ENCODE measurements at regions not wholly inside any gene's neighbourhood (a gene's known extent, or its start where the extent isn't known, plus 50 kb on each side); places are given as distances from the start of the nearest gene placed in this dataset.

DNA sequence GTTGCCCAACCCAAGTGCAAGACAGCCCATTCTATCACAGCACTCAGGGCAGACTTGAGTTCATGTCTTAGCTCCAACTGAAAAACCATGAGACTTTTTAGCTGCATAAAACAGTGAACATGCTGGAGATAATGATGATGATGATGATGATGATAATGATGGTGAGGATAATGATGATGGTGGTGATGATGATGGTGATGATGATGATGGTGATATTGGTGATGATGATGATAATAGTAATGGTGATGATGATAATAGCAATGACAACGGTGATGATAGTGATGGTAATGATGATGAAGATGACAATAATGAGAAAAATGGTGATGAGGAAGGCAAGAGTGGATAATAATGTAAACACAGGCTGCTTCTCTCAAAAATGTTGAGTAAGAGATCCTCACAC, 576.2 kb downstream of the BCL11B start:
- no peak for DNase-seq

DNA sequence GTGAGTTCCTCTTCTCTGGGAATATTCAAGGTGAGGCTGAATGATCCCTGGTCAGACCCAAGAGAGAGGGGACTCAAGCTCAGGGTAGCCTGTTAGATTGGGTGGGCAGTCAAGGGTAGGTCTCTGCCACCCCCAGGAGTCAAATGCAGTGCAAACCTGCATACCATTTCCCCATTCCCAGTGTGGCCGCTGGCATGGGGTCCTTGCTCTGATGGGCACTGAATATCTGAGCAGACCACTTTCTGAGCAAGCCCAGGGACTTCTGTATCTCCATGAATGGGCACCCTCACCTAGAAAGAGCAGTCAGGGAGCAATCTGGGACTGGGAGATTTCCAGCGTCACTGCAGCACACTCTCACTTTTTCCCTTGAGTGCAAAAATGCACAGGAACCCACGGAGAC, 573.7 kb downstream of the BCL11B start:
- DNase-seq = no peak

DNA sequence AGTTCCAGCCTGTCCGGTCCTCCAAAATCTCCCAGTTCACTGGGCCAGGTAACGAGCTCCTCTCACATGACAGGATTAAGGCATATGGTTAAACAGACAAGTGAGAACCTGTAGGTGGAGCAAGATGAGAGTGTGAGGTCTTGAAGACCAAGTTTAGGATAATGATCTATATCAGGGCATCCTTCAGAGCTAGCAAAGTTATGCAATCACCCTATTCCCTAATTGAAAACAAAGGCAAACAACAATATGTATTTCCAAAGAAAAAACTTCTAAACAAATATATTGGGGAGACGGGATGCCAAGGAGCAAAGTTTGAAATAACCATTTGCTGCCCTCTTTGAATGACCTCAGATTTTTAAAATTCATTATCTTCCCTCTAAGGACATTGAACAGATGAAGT, 571.2 kb downstream of the BCL11B start:
- DNase-seq = no peak

DNA sequence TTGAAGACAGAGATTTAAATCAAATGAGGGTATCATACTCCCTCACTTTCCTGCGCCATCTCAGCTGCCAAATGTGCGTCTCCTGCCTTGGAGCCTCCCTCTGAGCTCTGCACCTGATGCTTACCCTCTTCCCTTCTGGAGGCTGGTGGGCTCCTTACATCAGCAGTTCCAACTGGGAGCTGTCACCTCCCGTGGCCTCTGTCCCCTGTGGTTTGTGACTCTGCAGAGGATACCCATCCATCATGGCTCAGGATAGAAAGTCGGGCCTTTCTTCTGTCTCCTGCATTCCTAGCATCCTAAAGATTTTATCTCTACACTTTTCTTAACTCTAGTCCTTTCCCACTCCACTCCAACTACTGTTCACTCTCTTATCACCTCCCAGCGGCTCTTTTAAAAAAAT, 570.6 kb downstream of the BCL11B start:
- no peak for DNase-seq

DNA sequence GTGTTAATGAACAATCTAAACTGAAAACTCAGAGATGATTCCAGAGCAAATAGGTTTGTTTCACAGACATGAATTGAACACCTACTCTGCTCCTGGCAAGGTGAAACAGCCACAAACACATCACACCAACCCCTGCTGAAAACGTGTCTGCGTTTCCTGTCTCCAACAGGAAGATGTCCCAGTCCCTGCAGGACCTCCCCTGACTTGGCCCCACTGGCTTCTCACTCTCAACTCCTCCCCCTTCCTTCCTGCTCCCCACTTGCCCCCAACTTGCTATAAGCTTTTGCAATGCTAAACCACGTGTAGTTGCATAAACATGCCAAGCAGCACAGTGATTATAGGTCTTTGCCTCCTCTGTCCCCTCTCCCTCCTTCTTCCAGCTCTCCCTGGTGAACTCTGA, 567.6 kb downstream of the BCL11B start:
- DNase-seq = peak; percentile 20 to 22

DNA sequence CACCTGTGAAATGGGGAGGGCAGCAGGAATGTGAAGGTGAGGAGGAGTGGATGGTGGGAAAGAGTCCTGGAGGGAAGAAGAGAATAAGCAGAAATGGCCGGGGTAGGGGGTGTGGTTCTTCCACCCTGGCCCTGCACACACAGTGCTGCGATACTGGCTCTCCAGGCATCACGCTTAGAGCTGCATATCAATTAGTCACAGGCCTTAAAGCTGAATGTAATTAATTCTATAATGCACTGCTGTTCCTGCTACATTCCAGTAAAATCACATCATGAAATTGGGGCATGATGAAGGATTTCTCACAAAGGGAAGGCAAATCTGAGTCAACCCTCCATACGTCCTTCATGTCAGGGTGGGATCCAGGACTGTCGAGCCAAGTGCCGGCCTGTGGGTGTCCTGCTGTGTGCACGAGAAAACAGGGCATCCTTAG, 566.1 kb downstream of the BCL11B start:
- DNase-seq = no peak

DNA sequence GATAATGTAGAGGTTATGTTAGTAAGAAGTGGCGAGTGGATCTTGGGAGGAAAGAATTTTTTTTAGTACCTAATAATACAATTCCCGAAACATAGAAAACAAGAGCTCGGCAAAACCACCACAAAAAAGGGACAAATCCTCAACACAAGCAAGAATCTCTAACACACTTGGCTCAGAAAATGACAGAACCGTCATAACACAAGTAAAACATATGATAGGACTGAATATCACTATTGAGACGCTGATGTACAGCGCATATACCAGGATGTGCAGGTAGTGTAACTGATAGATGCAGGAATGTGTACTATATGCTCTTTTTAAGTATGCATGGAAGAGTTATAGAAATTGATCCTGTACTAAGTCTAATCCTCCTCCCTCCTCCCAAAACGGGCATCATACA, 564.5 kb downstream of the BCL11B start:
- DNase-seq = no peak

DNA sequence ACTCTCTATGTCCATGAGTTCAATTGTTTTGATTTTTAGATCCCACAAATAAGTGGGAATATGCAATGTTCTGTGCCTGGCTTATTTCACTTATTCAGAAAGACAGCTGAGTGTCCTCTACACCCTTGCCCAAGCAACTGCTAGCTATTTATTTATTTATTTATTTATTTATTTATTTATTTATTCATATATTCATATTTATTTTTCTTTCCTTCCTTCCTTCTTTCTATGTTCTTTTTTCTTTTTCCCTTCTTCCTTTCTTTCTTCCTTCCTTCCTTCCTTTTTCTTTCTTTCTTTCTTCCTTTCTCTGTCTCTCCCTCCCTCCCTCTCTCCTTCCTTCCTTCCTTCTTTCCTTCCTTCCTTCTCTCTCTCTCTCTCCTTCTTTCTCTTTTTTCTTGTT, 563.4 kb downstream of the BCL11B start:
- DNase-seq = no peak

DNA sequence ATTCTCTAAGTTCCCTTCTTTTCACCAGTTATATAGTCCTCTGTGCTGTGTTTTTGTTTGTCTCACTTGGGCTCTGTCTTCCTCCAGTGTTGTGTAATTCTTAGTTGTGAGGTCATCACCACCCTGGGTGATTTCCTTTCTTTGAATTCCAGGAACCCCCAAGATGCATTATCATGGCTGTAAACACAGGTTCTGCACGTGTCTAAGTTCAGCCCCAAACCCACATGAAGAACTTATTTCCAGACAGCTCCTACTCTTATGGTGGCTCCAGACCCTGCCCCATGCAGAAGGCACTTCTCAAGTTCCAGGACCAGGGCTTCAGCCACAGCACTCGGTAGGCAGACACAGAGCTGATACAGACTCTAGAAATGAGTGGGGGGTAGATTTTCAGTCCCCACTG, 560.5 kb downstream of the BCL11B start:
- no peak for DNase-seq

DNA sequence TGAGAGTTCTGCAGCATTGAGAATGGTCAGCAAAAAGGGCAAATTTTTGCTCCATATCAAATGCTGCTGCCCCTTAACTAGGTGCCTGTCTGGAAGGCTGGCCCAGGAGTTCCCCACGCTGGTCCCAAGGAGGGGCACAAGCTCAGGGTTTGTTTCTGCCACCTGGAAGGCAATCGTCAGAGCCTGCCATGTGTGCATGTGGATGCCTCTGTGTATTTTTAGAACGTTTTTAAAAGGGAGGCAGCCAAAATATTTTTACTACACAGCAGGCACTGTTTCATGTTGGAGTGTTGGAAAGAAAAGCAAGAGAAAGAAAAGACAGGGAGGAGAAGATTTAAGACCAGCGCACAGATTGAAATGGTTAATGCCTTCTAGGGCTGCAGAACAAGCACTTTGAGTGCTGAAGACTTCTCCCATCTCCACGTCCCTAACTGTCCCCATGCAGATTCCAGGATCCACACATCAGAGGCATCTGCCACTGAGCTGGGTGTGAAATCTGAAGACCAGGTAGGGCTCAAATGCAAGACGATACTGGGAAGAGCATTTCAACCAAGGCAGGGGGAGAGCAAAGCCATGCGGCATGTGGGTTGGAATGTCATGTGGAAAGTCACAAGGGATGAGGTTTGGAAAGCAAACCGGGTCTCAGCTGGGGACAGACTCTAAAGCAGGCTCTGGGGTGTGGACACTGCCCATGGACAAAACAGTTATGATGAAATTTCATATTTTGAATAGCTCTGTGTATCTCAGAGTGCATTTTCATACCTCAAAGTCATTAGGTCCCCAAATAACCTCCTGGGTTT, 557.2 kb downstream of the BCL11B start:
- no peak for DNase-seq

DNA sequence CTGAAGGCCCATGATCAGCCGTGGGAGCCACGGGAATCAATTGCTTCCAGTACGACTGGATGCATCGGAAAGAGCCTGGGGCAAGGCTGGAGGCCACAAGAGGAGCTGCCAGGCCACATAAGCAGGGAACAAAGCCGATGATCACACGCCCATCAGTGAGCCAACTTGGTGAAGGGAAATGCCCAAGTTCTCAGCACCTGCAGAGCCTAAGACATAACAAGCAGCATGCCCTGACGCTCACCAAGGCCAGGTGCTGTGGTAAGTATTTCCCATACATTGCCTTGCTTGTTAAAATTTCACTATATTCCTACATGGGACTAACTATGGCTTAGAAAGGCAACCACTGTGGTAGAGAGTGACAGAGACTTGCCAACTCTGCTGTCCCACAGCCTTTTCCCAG, 555.9 kb downstream of the BCL11B start:
- DNase-seq = no peak

DNA sequence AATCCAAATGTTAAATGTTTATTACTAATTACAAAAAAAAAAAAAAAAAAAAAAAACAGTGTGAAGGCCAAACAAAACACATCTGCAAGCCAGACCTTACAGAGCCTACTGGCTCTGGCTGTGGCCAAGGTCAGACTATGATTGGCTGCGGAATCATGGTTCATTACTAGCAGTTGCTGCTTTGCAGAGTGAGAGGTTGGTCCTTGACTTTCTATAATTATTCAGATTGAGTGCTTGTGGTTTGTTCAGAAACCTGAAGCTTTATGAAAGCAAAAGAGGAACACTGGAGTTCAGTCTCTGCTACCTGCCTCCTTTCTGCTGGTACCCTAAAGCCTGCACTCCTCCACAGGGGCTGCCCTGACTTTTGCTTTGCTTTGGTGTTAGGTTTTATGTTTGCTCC, 550.9 kb downstream of the BCL11B start:
- no peak for DNase-seq

DNA sequence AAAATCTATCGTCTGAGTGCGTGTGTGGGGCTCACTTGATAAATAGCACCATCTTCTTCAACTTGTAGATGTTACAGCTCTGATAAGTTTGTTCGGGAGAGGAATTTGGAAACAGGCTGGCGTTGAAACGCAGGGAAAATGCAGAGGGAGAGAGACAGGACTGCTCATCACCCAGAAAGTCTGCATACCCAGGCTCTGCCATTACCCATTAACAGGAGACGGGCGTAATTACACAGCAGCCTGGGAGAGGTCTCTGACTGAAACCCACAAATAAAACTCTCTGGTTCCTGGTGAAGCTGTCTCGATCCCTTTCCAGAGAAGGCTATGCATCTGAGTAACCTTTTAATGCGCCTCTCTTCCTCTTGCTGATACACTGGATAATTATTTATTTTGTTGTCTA, 547.3 kb downstream of the BCL11B start:
- no peak for DNase-seq

DNA sequence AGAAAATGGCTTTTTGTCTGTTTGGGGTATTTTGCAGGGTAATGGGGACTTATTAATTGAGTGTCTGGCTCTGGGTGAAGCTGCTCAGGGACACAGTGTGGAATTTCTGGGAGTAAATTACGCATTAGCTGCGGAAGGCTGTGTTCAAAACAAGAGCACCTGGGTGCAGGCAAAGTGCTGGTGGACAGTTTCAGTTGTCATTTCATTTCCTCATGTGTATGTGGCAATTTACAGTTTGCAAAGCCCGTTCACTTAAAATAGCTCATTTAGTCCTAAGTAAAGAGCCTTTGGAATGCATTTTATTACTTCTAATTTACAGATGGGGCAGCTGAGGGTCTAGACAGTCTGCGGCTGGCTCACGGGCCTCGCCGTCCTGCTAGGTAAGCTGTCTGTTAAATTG, 546.8 kb downstream of the BCL11B start:
- no peak for DNase-seq

DNA sequence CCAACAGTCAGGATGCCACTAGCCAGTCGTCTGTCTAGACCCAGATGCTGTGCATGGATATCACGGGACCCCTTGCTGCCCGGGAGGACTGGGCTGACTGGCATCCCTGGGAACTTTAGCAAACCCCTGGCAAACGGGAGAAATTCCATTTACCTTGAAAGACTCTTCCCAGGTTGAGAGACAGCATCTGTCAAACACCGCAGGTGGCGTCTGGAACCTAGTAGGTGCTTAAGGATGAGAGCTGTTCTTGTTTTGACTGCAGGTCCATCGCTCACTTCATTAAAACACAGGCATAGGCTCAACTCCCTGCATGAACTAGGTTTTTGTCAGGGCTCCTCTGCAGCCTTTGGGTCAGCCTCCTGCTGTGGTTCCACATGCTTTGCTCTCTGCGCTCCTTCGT, 546.3 kb downstream of the BCL11B start:
- no peak for DNase-seq

DNA sequence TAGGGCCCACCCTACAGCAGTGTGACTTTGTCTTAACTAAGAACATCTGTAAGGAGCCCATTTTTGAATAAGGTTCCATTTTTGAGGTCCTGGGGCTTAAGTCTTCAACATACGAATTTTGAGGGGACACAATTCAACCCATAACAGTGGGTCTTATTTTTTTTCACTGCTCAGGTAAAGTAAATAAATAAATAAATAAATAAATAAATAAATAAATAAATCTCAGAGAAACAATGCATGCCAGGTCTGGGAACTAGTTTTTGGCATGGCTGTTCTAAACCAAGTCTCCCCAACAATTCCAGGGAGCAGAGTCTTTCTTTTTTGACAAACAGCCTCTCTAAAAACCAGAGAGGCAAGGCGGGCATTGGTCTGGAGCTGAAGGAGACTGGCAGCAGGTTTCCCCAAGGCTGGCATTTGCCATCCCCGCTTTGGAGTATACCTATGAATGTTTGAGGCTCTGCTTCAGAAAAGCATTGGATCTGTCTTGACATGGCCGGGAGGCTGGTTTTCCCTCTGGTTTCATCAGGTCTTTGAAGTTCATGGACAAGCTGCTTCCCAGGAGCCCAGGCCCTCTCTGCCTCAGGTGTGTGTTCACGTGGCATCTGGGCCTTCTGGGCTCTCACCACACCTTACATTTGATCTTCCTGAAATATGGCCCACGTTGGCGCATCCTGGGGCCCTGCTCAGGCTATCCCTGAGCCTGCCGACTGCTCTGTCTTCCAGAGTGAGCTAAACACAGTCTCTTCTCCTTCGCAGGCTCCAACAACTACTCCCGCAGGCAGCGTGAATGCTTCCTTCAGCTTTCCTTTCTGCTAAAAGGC, 545.2 kb downstream of the BCL11B start:
- DNase-seq = no peak

DNA sequence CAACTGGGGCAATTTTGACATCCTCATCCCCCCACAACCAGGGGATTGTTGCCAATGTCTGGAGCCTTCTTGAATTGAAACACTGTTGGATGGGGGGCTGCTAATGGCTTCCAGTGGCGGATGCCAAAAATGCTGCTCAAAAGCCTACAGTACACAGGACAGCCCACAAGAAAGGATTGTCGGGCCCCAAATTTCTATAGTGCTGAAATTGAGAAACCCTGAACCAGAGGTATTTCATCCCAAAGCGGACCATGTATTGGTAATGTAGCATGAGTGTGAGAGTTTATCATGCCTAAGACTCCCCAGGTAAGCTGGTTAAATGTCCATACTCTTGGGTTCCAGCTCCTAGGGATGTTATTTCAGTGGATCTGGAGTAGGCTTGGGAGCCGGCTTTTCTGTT, 544.0 kb downstream of the BCL11B start:
- DNase-seq = no peak

DNA sequence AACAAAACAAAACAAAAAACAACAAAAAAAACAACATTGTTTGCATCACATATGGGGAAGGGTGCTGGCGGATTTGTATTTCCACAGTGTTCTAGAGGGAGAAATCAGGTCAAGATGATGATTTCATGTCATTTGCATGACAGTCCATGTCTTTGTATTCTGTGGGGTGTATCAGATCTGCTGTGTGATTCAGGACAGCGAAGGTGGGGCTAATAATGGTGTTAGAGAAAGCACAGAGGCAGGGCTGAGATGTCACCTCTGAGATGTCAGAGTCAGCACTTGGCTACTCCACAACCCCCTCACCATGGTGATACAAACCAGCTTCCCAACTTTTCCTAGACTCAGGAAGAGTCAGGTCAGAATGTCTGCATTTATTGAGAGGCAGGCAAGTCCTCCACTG, 543.2 kb downstream of the BCL11B start:
- DNase-seq = no peak

DNA sequence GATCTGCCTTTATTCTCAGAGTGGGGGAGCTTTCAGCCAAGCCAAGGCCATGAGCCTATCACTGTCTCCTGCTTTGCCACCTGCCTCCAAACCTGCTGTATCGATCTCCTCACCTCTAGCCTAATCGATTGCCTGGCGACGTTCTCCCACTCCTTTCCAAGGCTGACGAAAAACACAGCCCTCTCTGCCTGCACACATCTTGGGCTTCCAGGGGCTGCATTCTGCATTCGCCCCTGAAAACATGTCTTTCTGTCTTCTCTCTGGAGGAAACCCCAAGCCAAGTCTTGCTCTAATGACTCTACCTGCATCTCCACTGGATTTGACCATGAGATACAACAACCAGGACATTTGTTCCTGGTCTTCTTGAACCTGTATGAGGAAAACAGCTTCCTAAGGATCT, 540.7 kb downstream of the BCL11B start:
- DNase-seq = no peak

DNA sequence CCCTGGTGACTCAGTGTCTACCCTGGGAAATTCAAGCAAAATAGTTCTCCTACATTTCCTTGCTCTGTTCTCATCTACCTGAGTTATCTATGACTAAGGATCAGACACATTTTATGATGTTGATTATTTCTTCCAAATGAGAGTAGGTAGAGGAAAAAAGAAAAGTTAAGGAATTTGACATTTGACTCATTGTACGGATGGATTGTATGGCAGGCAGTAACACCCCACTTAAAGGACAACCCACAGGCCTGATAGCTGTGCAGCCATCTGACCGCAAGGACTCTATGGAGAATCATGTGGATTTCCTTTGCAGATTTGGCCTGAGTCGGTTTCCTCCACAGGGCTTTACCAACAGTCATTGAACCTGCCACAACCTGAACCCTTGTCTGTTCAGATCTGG, 540.3 kb downstream of the BCL11B start:
- no peak for DNase-seq

DNA sequence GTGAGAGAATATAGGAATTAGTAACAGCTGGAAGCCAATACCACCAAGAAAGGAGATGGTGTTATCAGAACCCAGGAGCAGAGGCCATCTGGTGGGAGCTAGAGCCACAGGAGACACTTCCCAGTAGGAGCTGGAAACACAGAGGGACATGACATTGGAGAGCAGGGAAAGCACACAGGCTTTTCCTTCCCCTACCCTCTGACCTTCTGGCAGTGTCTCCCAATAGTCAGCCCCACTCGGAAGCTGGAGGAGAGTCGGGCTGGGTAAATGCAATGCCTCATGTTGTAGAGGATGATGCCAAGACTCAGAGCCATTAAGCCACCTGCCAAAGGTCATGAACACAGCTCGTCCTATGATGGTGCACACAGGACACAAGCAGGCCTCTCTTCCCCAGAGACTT, 538.5 kb downstream of the BCL11B start:
- no peak for DNase-seq

DNA sequence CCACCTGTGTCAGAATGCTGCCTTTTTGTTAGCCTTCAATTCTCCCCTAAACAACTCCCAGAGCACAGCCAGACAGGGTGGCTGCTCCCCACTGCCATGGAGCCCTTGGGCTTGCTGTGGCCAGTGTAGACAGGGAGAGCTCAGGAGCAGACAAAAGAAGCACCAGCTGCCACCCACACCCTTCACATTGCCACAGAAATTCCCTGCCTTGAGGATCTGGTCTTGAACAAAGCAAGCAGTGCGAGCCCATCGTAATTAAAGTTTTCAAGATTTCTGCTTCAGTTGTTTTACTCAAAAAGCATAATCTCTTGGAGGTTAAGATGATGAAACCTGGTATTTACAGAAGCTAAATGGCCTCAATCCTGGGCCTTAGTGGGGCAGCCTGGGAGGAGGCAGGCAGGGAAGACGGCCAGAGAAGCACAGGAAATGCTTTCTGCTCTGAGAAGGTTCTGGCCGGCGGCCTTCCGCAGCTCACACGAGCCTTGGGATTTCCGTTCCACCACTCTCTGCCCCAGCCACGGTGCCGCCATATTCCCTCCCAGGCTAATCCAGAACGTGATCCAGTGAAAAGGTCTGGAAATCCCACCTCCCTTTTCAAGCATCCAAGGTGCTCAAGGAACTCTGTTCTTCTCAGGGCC, 535.2 kb downstream of the BCL11B start:
- DNase-seq = no peak

DNA sequence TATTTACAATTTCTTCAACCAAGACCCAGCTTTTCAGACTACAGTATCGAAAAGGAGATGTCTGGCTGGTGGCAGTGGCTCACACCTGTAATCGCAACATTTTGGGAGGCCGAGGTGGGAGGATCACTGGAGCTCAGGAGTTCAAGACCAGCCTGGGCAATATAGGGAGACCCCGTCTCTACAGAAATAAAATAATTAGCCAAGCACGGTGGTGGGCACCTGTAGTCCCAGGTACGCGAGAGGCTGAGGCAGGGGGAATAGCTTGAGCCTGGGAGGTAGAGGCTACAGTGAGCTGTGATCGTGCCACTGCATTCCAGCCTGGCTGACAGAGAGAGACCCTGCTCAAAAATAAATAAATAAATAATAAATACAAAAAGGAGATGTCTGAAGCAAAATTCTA, 530.5 kb downstream of the BCL11B start:
- no peak for DNase-seq

DNA sequence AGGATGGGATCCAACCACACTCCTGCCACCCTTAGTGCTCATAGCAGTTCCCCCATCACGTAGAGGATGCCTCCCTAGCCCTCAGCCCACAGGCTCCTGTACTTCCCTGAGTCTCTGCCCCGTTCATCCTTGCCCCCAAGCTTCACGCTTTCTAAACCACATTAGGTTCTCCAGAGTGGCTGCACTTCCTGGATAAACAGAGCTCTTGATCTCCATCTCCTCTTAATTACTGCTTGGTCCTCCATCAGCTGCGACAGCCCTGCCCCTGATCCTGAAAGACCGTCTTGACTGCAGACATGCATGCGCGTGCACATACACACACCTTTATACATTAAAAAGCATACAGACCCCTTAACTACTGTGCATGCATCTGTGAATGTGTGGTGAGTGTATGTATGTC, 530.0 kb downstream of the BCL11B start:
- no peak for DNase-seq
